ENCODE measurements at regions not wholly inside any gene's neighbourhood (a gene's known extent, or its start where the extent isn't known, plus 50 kb on each side); places are given as distances from the start of the nearest gene placed in this dataset.
A peak's percentile ranks its signal among the peaks of the same experiment; 100 is the strongest.

DNA sequence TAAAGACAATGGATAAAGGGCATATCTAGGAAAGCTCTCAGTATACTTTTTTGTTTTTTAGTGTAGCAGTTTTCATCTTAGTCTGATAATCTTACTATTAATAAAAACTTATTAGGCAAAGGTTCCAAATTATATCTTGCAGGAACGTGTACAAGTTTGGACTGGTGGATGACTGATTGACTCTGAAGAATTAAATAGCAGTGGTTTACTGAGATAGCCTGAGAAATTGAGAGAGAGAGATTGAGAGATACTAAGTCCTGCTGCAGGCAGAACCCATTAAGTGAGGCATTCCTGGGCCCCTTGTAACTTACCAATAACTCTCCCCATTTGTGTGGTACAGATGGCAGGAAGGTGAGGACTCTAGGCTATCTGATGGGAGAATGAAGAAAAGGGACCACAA is 80.2 kb upstream of the SLC38A2 start:
- Histone ChIP-seq H3K36me3 (ENCODE audit: control insufficient read depth, insufficient read depth, low read length) (no peaks in the 10 kb centered on the region), H3K4me3 (ENCODE audit: low read depth, low read length) (no peak overlapping the region), H3K27me3 (ENCODE audit: control insufficient read depth, insufficient read depth, low read length) (no peaks in the 10 kb centered on the region)
- DNase-seq (ENCODE audit: low read depth), result peak; percentile 68
- FAIRE-seq, result no peak
- TF ChIP-seq, protein P1, sequence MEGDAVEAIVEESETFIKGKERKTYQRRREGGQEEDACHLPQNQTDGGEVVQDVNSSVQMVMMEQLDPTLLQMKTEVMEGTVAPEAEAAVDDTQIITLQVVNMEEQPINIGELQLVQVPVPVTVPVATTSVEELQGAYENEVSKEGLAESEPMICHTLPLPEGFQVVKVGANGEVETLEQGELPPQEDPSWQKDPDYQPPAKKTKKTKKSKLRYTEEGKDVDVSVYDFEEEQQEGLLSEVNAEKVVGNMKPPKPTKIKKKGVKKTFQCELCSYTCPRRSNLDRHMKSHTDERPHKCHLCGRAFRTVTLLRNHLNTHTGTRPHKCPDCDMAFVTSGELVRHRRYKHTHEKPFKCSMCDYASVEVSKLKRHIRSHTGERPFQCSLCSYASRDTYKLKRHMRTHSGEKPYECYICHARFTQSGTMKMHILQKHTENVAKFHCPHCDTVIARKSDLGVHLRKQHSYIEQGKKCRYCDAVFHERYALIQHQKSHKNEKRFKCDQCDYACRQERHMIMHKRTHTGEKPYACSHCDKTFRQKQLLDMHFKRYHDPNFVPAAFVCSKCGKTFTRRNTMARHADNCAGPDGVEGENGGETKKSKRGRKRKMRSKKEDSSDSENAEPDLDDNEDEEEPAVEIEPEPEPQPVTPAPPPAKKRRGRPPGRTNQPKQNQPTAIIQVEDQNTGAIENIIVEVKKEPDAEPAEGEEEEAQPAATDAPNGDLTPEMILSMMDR (IDR thresholded peaks at IDR 0.05; ENCODE audit: insufficient read depth, low read length, severe bottlenecking), result no peak

DNA sequence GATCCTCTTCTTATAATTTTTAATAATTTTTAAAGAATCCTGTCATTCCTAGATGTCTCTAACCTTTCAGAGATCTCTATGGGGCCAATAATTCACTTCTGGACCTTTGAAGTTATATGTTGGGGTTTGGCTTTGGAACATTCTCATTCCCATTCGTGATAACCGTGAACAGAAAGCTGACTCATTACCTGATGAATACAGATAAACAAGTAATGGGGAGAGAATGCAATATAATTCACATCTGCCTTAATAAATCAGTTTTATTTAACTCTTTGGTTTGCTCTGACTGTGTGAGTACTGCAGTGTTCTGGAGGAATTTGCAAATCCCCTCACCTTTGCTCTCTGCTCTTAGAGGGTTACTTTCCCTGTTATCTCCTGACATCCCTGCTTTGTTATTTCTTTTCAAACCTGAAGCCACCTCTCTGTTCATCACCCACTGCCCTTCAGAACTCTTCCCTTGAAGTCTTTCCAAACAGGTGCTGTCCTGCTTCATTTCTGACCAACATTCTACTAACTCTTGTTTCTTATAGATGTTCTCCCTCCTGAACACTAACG is 79.6 kb upstream of the SLC38A2 start:
- DNase-seq (ENCODE audit: low read depth) (peak; percentile 81), FAIRE-seq (no peak)
- TF ChIP-seq, protein P1 (IDR thresholded peaks at IDR 0.05; ENCODE audit: insufficient read depth, low read length, severe bottlenecking), result no peak
- H3K27me3 ChIP-seq (ENCODE audit: control insufficient read depth, insufficient read depth, low read length), result no peaks in the 10 kb centered on the region
- H3K36me3 ChIP-seq (ENCODE audit: control insufficient read depth, insufficient read depth, low read length), result no peaks in the 10 kb centered on the region
- no peak overlapping the region for H3K4me3 ChIP-seq (ENCODE audit: low read depth, low read length)

DNA sequence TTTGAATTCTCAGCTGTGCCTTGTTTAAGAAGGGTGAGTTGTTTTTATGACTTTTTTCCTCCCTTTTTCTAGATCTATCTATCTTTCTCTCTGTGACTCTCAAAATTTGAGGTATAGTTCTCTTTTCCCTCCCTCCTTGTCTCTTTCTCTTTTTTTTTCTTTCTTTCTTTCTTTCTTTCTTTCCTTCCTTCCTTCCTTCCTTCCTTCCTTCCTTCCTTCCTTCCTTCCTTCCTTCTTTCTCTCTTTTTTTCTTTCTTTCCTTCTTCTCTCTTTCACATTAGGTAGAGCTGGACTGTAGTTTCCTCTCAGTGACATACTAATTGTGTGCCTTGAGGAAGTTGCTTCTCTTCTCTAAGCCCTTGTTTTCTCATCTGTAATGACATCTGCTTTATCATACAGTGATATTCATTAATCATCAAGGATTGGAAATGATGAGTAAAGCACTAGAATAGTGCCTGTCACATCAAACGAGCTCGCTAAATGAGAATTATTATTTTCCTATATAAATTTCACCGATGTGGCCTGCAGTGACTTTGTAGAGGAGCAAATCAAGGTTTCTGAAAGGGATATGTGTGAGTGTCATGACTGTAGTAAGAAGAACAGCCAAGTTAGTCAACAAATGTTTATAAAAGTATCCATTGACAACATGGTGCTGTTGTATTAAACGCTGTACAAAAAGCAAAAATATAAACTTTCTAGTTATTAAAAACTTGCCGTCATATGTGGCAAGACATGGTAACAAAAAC is 78.9 kb upstream of the SLC38A2 start:
- FAIRE-seq (no peak), DNase-seq (ENCODE audit: low read depth) (peak; percentile 51)
- TF ChIP-seq, protein P1 (IDR thresholded peaks at IDR 0.05; ENCODE audit: insufficient read depth, low read length, severe bottlenecking), result no peak
- Histone ChIP-seq H3K4me3 (ENCODE audit: low read depth, low read length) (no peak overlapping the region), H3K36me3 (ENCODE audit: control insufficient read depth, insufficient read depth, low read length) (no peaks in the 10 kb centered on the region), H3K27me3 (ENCODE audit: control insufficient read depth, insufficient read depth, low read length) (no peaks in the 10 kb centered on the region)

DNA sequence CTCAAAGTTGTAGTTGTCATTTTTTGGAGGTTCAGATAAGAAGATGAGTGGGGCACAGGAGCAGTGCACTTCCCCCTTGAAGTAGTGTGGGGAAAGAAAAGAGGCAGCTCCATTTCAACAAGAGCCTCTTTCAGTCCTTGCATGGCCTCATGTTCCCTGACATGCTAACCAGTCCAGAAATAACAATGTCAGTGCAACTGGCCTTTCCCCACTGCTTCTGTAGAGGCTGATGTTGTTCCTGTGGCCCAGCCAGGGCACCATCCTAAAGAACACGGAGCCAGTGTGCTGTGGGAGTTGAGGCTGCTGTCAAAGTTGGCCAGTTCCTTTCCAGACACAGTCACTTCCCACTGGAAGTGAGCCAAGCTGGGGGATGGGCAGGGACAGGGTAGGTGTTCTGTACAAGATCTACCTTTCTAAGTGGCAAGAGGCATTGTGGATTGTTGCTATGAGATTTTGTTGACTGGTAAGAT is 77.7 kb upstream of the SLC38A2 start:
- Histone ChIP-seq H3K36me3 (ENCODE audit: control insufficient read depth, insufficient read depth, low read length) (no peaks in the 10 kb centered on the region), H3K27me3 (ENCODE audit: control insufficient read depth, insufficient read depth, low read length) (no peaks in the 10 kb centered on the region), H3K4me3 (ENCODE audit: low read depth, low read length) (no peak overlapping the region)
- no peak for DNase-seq (ENCODE audit: low read depth)
- FAIRE-seq, result no peak
- TF ChIP-seq, protein P1 (IDR thresholded peaks at IDR 0.05; ENCODE audit: insufficient read depth, low read length, severe bottlenecking), result no peak

DNA sequence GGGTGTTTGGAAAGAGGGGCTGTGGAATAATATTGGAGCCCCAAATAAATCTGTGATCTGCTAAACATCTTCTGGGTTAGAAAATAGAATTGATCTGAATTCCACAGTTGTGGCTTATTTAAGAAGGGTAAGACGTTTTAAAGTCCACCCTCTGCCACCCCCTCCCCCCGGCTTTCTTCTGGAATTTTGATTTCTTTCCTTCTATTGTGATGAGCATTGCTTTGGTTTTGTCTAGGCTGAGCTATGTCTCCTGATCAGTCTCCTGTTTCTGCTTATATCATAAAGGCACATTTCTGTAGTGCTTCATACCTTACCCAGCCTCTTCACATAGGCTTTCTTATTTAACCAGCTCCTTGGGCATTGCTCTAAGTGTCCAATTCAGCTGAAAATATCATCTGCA is 77.3 kb upstream of the SLC38A2 start:
- H3K27me3 ChIP-seq (ENCODE audit: control insufficient read depth, insufficient read depth, low read length), result no peaks in the 10 kb centered on the region
- DNase-seq (ENCODE audit: low read depth), result no peak
- FAIRE-seq, result no peak
- H3K36me3 ChIP-seq (ENCODE audit: control insufficient read depth, insufficient read depth, low read length), result no peaks in the 10 kb centered on the region
- TF ChIP-seq, protein P1 (IDR thresholded peaks at IDR 0.05; ENCODE audit: insufficient read depth, low read length, severe bottlenecking), result no peak
- H3K4me3 ChIP-seq (ENCODE audit: low read depth, low read length), result no peak overlapping the region

All from bronchial epithelial cell (primary cell).